Smooth muscle cell (in vitro differentiated cells): ENCODE measurements at regions not wholly inside any gene's neighbourhood (a gene's known extent, or its start where the extent isn't known, plus 50 kb on each side); places are given as distances from the start of the nearest gene placed in this dataset.

ENCODE experiments used
- DNase-seq: peaks from one replicate; lab custom pipeline; 2025; ENCODE audit not compliant: unreplicated experiment; lab: John Stamatoyannopoulos, UW
- H2AFZ ChIP-seq: fragments of 200-600 bp; sonication (generic); 2 replicates; pipeline ENCODE4 v1.6.0; 2016; ENCODE audit warnings: antibody characterized with exemption, low read depth, mild to moderate bottlenecking
- H3F3A ChIP-seq: fragments of 200-600 bp; sonication (generic); 2 replicates; pipeline ENCODE4 v1.6.0; 2017; ENCODE audit warnings: antibody characterized with exemption, low read depth
- H3K27ac ChIP-seq: fragments of 200-600 bp; sonication (generic); 2 replicates; pipeline ENCODE4 v1.5.1; 2016; ENCODE audit warnings: low read depth, mild to moderate bottlenecking
- H3K27me3 ChIP-seq: fragments of 200-600 bp; sonication (generic); 2 replicates; pipeline ENCODE4 v1.6.1; 2016; ENCODE audit warnings: low read depth, mild to moderate bottlenecking
- H3K36me3 ChIP-seq: fragments of 200-600 bp; sonication (generic); 2 replicates; pipeline ENCODE4 v1.5.1; 2016; ENCODE audit warnings: low read depth
- H3K4me1 ChIP-seq: fragments of 200-600 bp; sonication (generic); 2 replicates; pipeline ENCODE4 v1.5.1; 2016; ENCODE audit warnings: low read depth
- H3K4me2 ChIP-seq: fragments of 200-600 bp; sonication (generic); 2 replicates; pipeline ENCODE4 v1.6.0; 2016; ENCODE audit warnings: mild to moderate bottlenecking
- H3K4me3 ChIP-seq: fragments of 200-600 bp; sonication (generic); 2 replicates; pipeline ENCODE4 v1.5.1; 2016; ENCODE audit warnings: mild to moderate bottlenecking
- H3K79me2 ChIP-seq: fragments of 200-600 bp; sonication (generic); 2 replicates; pipeline ENCODE4 v1.6.0; 2016; ENCODE audit warnings: low read depth, mild to moderate bottlenecking
- H3K9ac ChIP-seq: fragments of 200-600 bp; sonication (generic); 2 replicates; pipeline ENCODE4 v1.6.0; 2016; ENCODE audit warnings: low read depth
- H3K9me3 ChIP-seq: fragments of 200-600 bp; sonication (generic); replicated peaks from 2 replicates; pipeline ENCODE4 v1.5.1; 2016; ENCODE audit warnings: low read depth
- H4K20me1 ChIP-seq: fragments of 200-600 bp; sonication (generic); 2 replicates; pipeline ENCODE4 v1.6.0; 2016; ENCODE audit warnings: low read depth
- CTCF ChIP-seq: fragments of 200-600 bp; sonication (generic); IDR thresholded peaks from 2 replicates; pipeline ENCODE4 v1.5.1; 2017; ENCODE audit warnings: borderline replicate concordance, mild to moderate bottlenecking, antibody characterized with exemption; ENCODE audit not compliant: insufficient read depth, poor library complexity, severe bottlenecking
- WGBS: methylation state at CpG from one replicate; pipeline ENCODE4 v1.1.7; 2016; ENCODE audit warnings: low lambda C conversion rate; 5-methylcytosine and 5-hydroxymethylcytosine counted together

GRCh38 chr12:112589275-112589674 lies 170.5 kb downstream of the PTPN11 start:
- Histone ChIP-seq H3K36me3 (no peaks in the 10 kb centered on the region), H3F3A (no peaks in the 10 kb centered on the region), H3K27ac (no peak overlapping the region), H3K4me2 (no peak overlapping the region), H2AFZ (no peak overlapping the region), H3K27me3 (peaks cover 5% of the 10 kb centered on the region), H3K9me3 (no peaks in the 10 kb centered on the region), H3K4me1 (no peaks in the 10 kb centered on the region), H3K79me2 (no peaks in the 10 kb centered on the region), H3K9ac (no peak overlapping the region), H3K4me3 (no peak overlapping the region), H4K20me1 (no peaks in the 10 kb centered on the region)
- WGBS = 79% methylated on average over 1 of the region's 1 CpG
- TF ChIP-seq CTCF = no peak
- DNase-seq = no peak

GRCh38 chr12:112590281-112590680 lies 171.5 kb downstream of the PTPN11 start:
- Histone ChIP-seq H3K9me3 (no peaks in the 10 kb centered on the region), H3F3A (no peaks in the 10 kb centered on the region), H3K79me2 (no peaks in the 10 kb centered on the region), H4K20me1 (no peaks in the 10 kb centered on the region), H3K4me2 (no peak overlapping the region), H3K4me1 (no peaks in the 10 kb centered on the region), H3K27me3 (peaks cover 5% of the 10 kb centered on the region), H3K27ac (no peak overlapping the region), H3K9ac (no peak overlapping the region), H2AFZ (no peak overlapping the region), H3K4me3 (no peak overlapping the region), H3K36me3 (no peaks in the 10 kb centered on the region)
- TF ChIP-seq CTCF = no peak
- no peak for DNase-seq
- 44% methylated on average over 3 of the region's 3 CpGs for WGBS

- Histone ChIP-seq H4K20me1 (no peaks in the 10 kb centered on the region), H3K36me3 (no peaks in the 10 kb centered on the region), H3F3A (no peaks in the 10 kb centered on the region), H3K79me2 (no peaks in the 10 kb centered on the region), H3K27me3 (no peaks in the 10 kb centered on the region), H2AFZ (no peak overlapping the region), H3K9ac (no peak overlapping the region), H3K4me1 (no peaks in the 10 kb centered on the region), H3K27ac (no peak overlapping the region), H3K9me3 (no peaks in the 10 kb centered on the region), H3K4me3 (no peak overlapping the region), H3K4me2 (no peak overlapping the region)
- no peak for TF ChIP-seq CTCF
- 70% methylated on average over 5 of the region's 5 CpGs for WGBS
- DNase-seq = no peak
These were observed 172.7 kb downstream of the PTPN11 start for GRCh38 chr12:112591488-112591887.

- H3K4me2 ChIP-seq = no peak overlapping the region
- H3K27ac ChIP-seq = no peak overlapping the region
- DNase-seq = no peak
- no peak for TF ChIP-seq CTCF
- no peak overlapping the region for H3K4me3 ChIP-seq
- H3K9me3 ChIP-seq = no peaks in the 10 kb centered on the region
- no peaks in the 10 kb centered on the region for H3K27me3 ChIP-seq
- H3K4me1 ChIP-seq = no peaks in the 10 kb centered on the region
- no peaks in the 10 kb centered on the region for H3F3A ChIP-seq
- no peaks in the 10 kb centered on the region for H3K36me3 ChIP-seq
- no peak overlapping the region for H3K9ac ChIP-seq
- no peaks in the 10 kb centered on the region for H3K79me2 ChIP-seq
- no peak overlapping the region for H2AFZ ChIP-seq
- no peaks in the 10 kb centered on the region for H4K20me1 ChIP-seq
- 86% methylated on average over 2 of the region's 2 CpGs for WGBS
These were observed 176.7 kb downstream of the PTPN11 start for GRCh38 chr12:112595410-112595809.
